COLO668 (cell line): ENCODE measurements at regions not wholly inside any gene's neighbourhood (a gene's known extent, or its start where the extent isn't known, plus 50 kb on each side); places are given as distances from the start of the nearest gene placed in this dataset.
"Not testable (repeated sequence)": the region's sequence is repeated elsewhere in the genome, so short reads cannot be mapped to it uniquely, and the experiment has no call there.

Source experiments
- DNase-seq: peaks from one replicate; lab custom pipeline; 2025; ENCODE audit not compliant: unreplicated experiment; lab: John Stamatoyannopoulos, UW

- no peak for DNase-seq
These were observed 174.1 kb downstream of the PRELID2 start for GRCh38 chr5:145660897-145661640.

- no peak for DNase-seq
These were observed 176.7 kb downstream of the PRELID2 start for GRCh38 chr5:145658435-145658834.

DNA sequence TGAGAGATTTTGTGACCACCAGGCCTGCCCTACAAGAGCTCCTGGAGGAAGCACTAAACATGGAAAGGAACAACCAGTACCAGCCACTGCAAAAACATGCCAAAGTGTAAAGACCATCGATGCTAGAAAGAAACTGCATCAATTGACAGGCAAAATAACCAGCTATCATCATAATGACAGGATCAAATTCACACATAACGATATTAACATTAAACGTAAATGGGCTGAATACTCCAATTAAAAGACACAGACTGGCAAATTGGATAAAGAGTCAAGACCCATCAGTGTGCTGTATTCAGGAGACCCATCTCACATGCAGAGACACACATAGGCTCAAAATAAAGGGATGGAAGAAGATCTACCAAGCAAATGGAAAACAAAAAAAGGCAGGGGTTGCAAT, 182.4 kb downstream of the PRELID2 start:
- not testable (repeated sequence) for DNase-seq

DNA sequence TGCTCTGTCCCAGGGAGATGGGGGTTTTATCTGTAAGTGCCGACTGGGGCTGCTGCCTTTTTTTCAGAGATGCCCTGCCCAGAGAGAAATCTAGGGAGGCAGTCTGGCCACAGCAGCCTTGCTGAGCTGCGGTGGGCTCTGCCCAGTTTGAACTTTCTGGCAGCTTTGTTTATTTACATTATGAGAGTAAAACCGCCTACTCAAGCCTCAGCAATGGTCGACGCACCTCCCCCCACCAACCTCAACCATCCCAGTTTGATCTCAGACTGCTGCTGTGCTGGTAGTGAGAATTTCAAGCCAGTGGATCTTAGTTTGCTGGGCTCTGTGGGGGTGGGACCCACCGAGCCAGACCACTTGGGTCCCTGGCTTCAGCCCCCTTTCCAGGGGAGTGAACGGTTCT, 188.0 kb downstream of the PRELID2 start:
- not testable (repeated sequence) for DNase-seq

DNA sequence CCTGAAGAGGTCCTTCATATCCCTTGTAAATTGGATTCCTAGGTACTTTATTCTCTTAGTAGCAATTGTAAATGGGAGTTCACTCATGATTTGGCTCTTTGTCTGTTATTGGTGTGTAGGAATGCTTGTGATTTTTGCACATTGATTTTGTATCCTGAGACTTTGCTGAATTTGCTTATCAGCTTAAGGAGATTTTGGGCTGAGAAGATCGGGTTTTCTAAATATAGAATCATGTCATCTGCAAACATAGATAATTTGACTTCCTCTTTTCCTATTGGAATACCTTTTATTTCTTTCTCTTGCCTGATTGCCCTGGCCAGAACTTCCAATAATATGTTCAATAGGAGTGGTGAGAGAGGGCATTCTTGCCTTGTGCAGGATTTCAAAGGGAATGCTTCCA, 191.9 kb downstream of the PRELID2 start:
- not testable (repeated sequence) for DNase-seq

GRCh38 chr5:145637396-145637795, 197.7 kb downstream of the PRELID2 start:
- no peak for DNase-seq

- no peak for DNase-seq
These were observed 198.8 kb downstream of the PRELID2 start for GRCh38 chr5:145636371-145636770.

DNA sequence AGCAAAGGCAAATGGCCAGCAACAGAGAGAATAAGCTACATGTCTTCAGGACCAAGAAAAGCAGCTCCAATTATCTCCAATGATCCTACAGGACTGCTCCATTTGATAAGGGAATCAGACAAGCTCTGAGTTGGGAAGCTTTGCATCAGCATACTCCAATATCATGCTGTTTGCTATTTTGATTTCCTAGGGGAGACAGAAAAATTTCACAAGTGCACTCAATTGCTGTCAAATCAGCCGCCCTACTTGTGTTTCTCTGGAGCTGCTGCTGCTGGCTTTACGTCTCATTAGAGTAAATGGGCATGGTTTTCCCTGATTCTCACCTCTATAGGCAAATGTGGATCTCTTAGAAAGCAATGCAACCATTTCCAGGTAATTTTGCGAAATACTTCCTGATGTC, 201.7 kb downstream of the PRELID2 start:
- DNase-seq: no peak

GRCh38 chr5:145632701-145633100, 202.4 kb downstream of the PRELID2 start:
- no peak for DNase-seq

GRCh38 chr5:145629047-145629446, 206.1 kb downstream of the PRELID2 start:
- DNase-seq: no peak

GRCh38 chr5:145628525-145628924, 206.6 kb downstream of the PRELID2 start:
- no peak for DNase-seq

GRCh38 chr5:145619806-145620310, 215.3 kb downstream of the PRELID2 start:
- no peak for DNase-seq

DNA sequence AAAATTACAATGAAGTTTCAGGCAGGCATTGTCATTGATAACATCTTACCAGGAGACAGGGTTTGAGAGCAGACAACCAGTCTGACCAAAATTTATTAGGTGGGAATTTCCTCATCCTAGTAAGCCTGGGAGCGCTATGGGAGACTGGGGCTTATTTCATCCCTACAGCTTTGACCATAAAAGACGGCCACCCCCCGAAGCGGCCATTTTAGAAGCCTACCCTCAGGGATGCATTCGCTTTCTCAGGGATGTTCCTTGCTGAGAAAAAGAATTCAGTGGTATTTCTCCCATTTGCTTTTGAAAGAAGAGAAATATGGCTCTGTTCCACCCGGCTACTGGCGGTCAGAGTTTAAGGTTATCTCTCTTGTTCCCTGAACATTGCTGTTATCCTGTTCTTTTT, 218.4 kb downstream of the PRELID2 start:
- not testable (repeated sequence) for DNase-seq

GRCh38 chr5:145598983-145599382, 236.2 kb downstream of the PRELID2 start:
- DNase-seq: no peak

- no peak for DNase-seq
These were observed 237.0 kb downstream of the PRELID2 start for GRCh38 chr5:145598184-145598583.

DNA sequence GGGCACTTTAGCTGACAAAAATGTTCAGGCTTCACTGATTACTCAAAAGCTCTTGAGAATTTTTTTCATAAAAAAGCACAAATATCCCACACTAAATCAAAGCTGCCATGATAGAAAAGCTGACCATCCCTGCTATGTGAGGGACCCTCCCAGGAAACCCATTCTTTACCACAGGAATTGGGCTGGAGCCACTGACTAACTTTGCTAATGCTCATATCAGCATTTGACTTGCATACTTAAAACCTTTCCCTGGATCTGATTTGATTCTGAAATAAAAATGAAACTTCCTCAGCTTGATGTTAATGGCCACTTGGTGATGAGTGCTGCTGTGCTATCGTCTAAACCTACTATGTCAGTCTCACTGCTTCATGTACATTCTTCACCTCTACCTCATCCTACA, 243.6 kb downstream of the PRELID2 start:
- DNase-seq: no peak

- DNase-seq: no peak
These were observed 246.1 kb downstream of the PRELID2 start for GRCh38 chr5:145589063-145589462.

DNA sequence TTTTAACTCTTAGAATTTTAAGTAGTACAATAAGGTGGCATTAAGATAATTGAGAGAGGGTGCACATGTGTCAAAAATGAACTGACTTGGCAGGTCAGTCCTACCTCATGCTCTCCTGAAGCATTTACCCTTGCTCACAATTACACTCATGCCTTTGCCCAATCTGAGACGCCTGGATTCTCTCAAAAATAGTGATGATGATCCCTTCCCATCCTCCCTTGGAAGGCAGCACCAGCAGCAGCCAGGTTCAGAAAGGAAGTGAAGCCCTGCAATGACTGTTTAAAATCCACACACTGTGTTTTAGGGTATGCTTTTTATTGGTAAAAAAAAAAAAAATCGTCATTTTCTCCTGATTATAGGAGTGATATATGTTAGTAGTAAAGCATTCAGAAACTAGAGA, 246.6 kb downstream of the PRELID2 start:
- DNase-seq: no peak

DNA sequence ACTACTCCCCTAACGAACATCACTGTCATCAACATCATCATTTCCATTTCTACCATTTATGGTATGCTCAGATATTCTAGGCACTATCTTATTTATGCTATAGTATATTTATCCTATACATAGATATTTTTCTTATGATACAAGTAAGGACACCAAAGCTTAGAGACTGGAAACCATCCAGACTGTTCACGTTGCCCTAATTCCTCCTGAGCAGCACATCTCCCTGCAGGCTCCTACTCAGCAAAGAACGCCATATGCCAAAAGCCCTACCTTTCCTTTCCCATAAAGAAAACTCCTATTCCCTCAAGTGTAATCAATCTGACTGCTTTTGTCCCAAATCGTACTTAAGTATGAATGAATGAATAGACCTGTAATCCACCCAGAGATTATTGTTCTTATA, 247.0 kb downstream of the PRELID2 start:
- DNase-seq: no peak

GRCh38 chr5:145587710-145588109, 247.4 kb downstream of the PRELID2 start:
- no peak for DNase-seq

DNA sequence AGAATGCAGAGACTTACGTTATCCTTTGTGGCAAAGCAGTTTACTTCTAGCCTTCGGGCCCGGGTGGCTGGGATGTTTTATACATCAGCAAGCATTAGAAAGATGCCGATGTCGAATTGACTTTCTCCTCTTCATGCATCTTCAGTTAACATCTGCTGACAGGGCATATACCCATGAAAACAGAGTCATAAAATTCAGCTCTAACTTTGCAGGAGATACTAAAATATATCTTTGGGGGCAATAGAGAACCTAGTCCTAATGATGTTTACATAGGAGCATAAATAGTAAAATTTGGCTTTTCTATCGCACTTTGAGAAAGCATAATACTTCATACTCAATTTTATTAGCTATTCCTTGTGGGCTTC, 247.9 kb downstream of the PRELID2 start:
- DNase-seq: no peak

DNA sequence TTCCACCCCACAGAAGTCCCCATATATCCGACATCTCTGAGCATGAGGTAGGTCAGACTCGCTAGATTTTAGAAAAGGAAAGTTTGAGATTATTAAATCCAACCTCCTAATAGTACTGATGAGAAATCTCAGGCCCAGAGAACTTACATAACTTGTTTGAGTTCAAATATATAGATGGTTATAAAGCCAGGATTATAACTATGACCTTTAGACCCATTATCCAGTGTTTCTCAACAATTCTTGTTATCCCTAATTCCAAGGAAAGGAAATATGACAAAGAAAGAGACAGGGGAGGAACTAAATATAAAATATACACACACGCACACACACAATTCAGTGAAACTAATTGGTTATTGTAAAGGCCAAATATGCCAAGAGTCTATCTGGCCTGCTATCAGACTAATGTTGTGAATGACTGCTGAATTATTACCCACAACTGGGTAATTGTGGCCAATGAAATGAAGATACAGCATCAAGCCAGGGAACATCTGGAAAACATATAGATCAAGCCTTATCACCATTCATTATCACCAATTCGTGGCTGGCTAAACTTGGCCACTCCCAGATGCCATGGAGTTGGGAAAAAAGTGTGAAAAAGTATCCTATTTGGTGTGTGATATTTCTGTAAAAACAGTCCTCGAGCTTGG, 248.4 kb downstream of the PRELID2 start:
- no peak for DNase-seq
